Vagina (tissue), 2 donors: ENCODE measurements at regions not wholly inside any gene's neighbourhood (a gene's known extent, or its start where the extent isn't known, plus 50 kb on each side); places are given as distances from the start of the nearest gene placed in this dataset.

Source experiments
- DNase-seq, 2 donors: peaks; one replicate each; pipeline ENCODE4 v3.0.0-alpha.2; 2017; ENCODE audit errors: extremely low spot score in 2 of 2
- H3K27ac ChIP-seq: fragments of 200-600 bp; sonication (generic); one replicate; pipeline ENCODE4 v1.5.1; 2019
- H3K27me3 ChIP-seq: fragments of 200-600 bp; sonication (generic); one replicate; pipeline ENCODE4 v1.5.1; 2019
- H3K36me3 ChIP-seq, 2 donors: fragments of 200-600 bp; sonication (generic); one replicate each; pipeline ENCODE4 v1.5.1; 2017 to 2019
- H3K4me1 ChIP-seq: fragments of 200-600 bp; sonication (generic); one replicate; pipeline ENCODE4 v1.5.1; 2019
- H3K4me3 ChIP-seq, 2 donors: fragments of 200-600 bp; sonication (generic); 1 replicate in 1 of 2; 2 replicates in 1 of 2; pipeline ENCODE4 v1.5.1; 2016 to 2019
- H3K9me3 ChIP-seq: fragments of 200-600 bp; sonication (generic); one replicate; pipeline ENCODE4 v1.5.1; 2019
- CTCF ChIP-seq, 3 experiments: fragments of 450-650 bp in 2 of 3; fragments of 200-600 bp in 1 of 3; sonication (generic) in 1 of 3; IDR thresholded peaks; one replicate each; pipeline ENCODE4 v1.5.1; 2017 to 2019; ENCODE audit warnings: antibody characterized with exemption in 3 of 3, mild to moderate bottlenecking in 2 of 3, moderate library complexity in 2 of 3
- POLR2A ChIP-seq, 2 donors: fragments of 450-650 bp; IDR thresholded peaks; one replicate each; pipeline ENCODE4 v1.6.1; 2017; ENCODE audit warnings: antibody characterized with exemption in 2 of 2, mild to moderate bottlenecking in 2 of 2, moderate library complexity in 2 of 2
- POLR2AphosphoS5 ChIP-seq, 2 donors: sonication (generic); formaldehyde crosslinking; IDR thresholded peaks; one replicate each; pipeline ENCODE4 v1.9.0; 2017; ENCODE audit warnings: antibody characterized with exemption in 2 of 2, mild to moderate bottlenecking in 2 of 2, low read depth in 1 of 2; ENCODE audit not compliant: insufficient read depth in 1 of 2
- intact Hi-C: fragments of 100-400 bp; cut with DNase I; formaldehyde crosslinking; loops from one replicate; pipeline ENCODE4 v1.15.1; 2023

GRCh38 chr7:41754046-41754445, 51.2 kb upstream of the INHBA start:
- no peak for DNase-seq
- TF ChIP-seq POLR2AphosphoS5 (IDR thresholded peaks at IDR 0.05; ENCODE audit: insufficient read depth in 1 of 2, low read depth in 1 of 2), result no peak
- no peak for TF ChIP-seq POLR2A (IDR thresholded peaks at IDR 0.05)
- TF ChIP-seq CTCF (IDR thresholded peaks at IDR 0.05), result no peak
- Histone ChIP-seq H3K9me3 (no peaks in the 10 kb centered on the region), H3K4me1 (no peaks in the 10 kb centered on the region), H3K36me3 (no peaks in the 10 kb centered on the region), H3K27ac (no peak overlapping the region), H3K27me3 (no peaks in the 10 kb centered on the region), H3K4me3 (no peak overlapping the region)
- intact Hi-C loops, result no loop called here
